ENCODE measurements at regions not wholly inside any gene's neighbourhood (a gene's known extent, or its start where the extent isn't known, plus 50 kb on each side); places are given as distances from the start of the nearest gene placed in this dataset.

DNA sequence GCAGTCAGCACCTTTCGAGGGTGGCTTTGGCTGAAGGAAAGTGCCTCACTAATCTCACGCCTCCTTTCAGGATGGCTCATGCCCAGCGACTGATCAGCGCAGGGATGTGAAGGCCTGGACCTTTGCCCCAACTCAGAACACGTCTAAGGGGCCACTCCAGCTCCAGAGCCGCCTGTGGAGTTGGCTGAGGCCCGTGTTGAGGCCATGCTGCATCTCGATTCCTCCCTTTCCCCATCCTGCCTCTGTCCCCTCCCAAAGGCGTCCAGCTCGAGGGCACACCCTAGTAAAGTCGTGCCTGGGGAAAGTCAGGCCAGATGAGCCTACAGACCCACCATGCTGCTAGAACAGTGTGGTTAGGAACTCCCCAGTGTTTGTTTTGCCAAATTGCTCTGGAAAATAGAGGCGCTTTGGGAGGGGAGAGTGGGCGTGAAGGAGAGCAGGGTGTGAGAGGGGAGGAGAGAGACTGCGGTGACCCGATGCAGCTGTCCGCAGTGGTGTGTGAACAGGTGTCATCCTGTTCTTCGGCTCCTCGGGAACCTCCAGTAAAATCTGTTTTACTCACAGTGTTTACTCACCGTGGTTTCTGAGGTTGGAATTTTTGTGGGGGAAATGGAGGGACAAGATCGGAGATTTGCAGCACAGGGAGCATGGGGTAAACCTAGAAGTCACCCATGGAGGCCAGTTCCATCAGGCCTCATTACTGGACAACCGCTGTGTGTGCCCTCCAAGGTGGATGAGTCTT, 85.0 kb upstream of the PMEPA1 start:
- DNase-seq: peak; percentile 57

DNA sequence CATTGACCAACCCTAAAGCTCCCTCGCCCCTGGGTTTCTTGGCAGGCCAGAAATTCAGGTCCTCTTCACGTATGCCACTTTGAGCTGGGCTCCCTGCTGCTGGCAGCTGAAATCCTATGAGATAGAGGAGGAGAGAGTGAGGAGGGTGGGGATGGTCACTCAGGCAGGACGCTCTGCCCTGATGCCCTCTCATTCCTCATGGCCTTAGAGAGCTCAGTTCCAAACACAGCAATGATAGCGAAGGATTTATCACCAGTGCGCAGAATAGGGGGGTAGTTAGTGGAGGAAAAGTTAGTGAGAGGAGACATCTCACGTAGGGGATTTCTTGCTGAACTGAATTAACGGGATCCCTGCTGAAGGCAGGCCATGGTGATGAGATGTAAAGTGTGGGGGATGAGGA, 84.2 kb upstream of the PMEPA1 start:
- DNase-seq: no peak

DNA sequence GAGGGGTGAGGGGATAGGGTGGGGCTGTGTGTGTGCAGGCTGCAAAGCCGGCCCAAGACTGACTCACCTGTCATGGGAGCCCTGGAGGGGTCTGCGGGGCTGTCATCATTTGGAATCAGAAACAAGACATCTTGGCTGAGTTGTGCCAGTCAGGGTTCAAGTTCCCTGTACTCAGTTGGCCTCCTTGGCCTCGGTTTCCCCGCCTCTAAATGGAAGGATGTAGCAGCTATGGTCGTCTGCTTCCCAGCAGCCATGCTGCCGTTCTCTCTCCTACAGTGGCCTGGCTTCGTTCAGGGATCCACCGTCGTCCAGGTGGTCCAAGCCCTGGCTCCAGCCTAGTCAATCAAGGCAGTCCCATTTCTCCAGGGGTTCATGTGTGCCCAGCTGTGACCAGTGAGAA, 83.6 kb upstream of the PMEPA1 start:
- DNase-seq: no peak

DNA sequence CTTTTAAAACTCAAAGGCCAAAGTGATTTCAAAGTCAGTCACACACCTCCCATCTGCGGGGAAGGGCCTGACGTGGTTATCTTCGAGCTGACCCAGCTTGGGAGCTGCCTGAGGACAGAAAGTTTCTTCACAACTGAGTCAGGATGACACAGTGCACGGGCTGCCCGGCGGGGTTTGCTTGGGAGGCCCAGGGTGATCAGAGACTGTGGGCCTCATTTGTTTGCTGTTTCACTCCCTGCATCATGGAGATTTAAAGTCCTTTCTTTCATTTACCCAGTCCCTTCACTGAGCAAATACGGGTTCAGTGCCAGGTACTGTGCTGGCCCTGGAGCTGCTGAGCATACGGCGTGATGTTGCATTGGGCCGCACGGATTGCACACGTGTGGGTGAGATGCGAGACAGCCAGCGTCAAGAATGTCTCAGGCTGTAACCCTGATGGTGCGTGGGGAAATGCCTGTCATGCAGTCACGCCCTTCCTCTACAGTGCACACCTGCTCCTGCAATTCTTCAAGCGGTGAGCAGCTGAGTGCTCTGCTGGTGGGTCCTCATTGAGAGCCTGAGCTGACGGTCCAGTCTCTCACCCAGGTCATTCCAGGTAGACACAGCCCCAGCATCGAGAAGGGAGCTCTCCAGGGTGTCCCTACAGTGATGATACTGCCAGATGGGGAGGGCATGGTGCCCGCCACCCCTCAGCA, 82.7 kb upstream of the PMEPA1 start:
- DNase-seq: no peak

DNA sequence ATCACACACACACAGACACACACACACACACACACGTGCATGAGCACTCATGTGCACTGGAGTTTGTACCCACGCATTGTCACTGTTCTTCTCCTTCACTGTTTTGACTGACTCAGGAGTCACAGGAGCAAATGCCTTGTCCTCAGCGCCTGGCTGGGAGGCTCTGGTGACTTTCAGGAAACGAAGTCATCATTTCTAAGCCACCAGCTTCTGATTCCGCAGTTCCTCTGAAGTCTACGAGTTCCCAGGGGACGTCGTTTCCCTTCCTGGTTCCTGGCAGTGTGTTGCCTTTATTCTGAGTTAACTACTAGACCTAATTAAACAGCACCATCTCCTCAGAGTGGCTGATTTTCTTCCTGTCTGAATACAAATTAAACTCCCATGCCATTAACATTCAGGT, 82.2 kb upstream of the PMEPA1 start:
- no peak for DNase-seq

DNA sequence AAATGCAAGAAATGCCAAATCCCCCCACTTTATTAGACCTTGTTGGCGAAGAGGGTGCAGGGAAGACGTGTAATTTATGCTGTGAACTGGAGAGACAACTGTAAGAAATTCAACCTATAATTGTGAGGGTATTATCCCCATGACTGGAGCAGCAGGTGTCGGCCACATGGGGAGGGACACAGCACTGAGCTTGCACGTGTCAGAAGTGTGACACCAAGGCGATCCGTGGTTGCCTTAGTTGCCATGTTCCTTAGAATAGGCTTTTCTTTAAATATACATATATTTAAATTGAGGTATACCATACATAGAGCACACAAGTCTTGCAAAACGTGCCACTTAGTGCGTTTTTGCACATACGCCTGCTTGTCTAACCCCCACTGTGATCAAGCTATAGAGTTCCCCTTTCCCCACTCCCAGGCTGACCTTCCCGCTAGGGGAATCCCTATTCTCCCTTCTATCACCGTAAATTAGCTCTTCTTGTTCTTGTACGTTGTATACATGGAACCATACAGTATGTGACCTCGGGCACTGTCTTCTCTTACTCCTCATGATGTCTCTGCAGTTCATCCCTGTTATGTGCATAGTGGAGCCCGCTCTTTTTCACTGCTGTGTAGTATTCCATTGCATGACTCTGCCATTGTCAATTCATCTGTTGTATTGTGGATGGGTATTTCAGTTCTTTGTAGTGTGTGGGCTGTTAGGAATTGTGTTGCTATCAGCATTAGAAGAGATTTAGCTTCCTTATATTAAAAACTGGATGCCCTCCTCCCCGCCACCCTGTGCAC, 81.6 kb upstream of the PMEPA1 start:
- no peak for DNase-seq

GRCh38 chr20:57790176-57790575, 80.4 kb upstream of the PMEPA1 start:
- DNase-seq: no peak

DNA sequence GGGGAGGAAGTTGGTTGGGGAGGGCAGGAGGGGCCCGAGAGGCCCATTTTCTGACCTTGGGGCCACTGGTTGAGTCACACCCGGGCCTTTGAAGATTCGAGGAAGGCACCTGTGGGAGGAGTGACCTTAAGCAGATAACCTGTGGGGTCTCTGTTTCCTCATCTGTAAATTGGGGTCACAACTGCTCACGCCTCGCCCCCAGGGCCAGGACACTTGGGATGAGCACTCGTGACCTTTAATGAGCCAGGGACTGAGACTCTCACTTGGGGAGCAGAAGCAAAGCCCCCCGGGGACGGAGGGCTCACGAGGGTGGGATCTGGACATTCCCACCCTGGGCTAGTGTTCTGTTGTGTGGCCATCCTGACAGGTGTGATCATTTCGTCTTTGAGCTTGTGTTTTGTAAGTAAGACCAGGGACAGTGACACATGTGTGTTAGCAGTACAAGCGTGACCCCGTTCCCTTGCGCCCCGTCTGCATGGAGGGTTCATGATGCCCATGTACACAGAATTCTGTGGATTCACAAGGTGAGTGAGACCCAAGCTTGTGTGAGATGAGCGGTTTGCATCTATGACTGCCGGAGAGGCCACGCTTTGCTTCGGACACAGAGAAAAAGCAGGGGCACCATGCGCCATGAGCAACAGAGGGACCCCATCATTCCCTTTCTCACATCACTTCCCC, 79.3 kb upstream of the PMEPA1 start:
- DNase-seq: no peak

GRCh38 chr20:57787990-57788781, 78.4 kb upstream of the PMEPA1 start:
- no peak for DNase-seq

GRCh38 chr20:57787151-57787989, 77.6 kb upstream of the PMEPA1 start:
- DNase-seq: no peak

DNA sequence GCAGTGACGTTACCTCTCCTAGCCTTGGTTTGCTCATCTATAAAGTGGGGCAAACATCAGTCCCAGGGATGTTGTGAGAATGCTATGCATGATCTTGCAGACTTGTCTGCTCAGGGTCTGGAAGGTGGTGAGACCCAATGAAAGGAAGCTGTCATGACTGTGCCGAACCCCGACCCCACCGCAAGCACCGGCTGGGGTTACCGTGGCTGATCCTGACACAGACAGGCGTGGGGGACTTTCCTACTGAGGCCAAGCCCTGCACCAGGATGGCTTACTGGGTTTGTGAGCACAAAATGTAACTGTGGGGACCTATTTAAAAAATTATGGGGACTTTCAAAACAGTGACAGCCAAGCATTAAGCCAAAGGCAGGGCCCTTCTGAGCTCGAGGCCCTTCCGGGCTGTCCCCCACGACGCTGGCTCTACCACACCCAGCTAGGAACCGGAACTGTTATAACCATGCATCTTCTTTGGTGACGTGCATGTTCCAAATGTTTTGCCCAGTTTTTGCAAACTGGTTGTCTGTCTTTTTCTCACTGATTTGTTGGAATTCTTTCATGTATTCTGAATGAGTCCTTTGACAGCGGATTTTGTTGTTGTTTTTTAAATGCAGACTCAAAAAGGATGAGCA, 76.6 kb upstream of the PMEPA1 start:
- no peak for DNase-seq

- no peak for DNase-seq
Observed at GRCh38 chr20:57785720-57786119, 75.9 kb upstream of the PMEPA1 start.

- DNase-seq: no peak
Observed at GRCh38 chr20:57785061-57785460, 75.2 kb upstream of the PMEPA1 start.

- no peak for DNase-seq
Observed at GRCh38 chr20:57783956-57784837, 74.4 kb upstream of the PMEPA1 start.

- no peak for DNase-seq
Observed at GRCh38 chr20:57783196-57783595, 73.4 kb upstream of the PMEPA1 start.

DNA sequence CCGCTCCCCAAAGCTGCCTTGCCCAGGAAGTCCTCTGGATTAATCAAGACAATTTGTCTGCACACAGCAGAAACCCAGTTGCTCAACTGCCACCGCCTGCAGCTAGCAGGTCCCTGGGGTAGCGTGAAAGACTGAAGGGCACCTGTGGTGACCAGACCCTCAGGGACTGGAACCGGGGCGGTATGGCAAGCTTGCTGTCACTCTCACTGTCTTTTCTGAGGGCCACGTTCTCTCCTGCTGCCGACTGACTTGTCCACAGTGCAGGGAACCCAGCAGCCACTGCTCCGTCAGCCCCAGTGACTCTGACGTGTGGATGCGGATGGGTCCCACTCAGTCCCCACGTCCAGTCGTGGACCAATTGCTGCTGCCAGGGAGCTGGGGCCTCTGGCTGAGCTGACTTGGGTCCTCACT, 72.8 kb upstream of the PMEPA1 start:
- DNase-seq: no peak

- no peak for DNase-seq
Observed at GRCh38 chr20:57781901-57782300, 72.1 kb upstream of the PMEPA1 start.

DNA sequence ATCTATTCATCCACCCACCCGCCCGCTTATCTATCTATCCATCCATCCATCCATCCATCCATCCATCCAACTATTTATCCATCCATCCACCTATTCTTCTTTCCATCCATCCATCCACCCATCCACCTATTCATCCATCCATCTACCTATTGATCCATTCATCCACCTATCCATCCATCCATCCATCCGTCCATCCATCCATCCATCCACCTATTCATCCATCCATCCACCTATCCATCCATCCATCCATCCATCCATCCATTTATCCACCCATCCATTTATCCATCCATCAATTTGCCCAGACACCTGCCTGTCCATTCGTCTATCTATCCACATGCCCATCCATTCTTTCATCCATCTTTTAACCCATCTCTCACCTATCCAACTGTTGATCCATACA, 71.1 kb upstream of the PMEPA1 start:
- no peak for DNase-seq

GRCh38 chr20:57780398-57780797, 70.6 kb upstream of the PMEPA1 start:
- no peak for DNase-seq
